ENCODE measurements at regions not wholly inside any gene's neighbourhood (a gene's known extent, or its start where the extent isn't known, plus 50 kb on each side); places are given as distances from the start of the nearest gene placed in this dataset.

- no peak for DNase-seq
These were observed 979.8 kb downstream of the BCL11B start for GRCh38 chr14:98292191-98292590.

- no peak for DNase-seq
These were observed 978.4 kb downstream of the BCL11B start for GRCh38 chr14:98293576-98293975.

GRCh38 chr14:98296895-98297294 lies 975.1 kb downstream of the BCL11B start:
- DNase-seq, result no peak

GRCh38 chr14:98297567-98297966 lies 974.4 kb downstream of the BCL11B start:
- DNase-seq, result no peak

- DNase-seq, result no peak
These were observed 973.3 kb downstream of the BCL11B start for GRCh38 chr14:98298481-98299244.

GRCh38 chr14:98301681-98302080 lies 970.3 kb downstream of the BCL11B start:
- no peak for DNase-seq

- no peak for DNase-seq
These were observed 967.4 kb downstream of the BCL11B start for GRCh38 chr14:98304574-98304973.

- no peak for DNase-seq
These were observed 962.4 kb downstream of the BCL11B start for GRCh38 chr14:98309591-98309990.

GRCh38 chr14:98312006-98312405 lies 960.0 kb downstream of the BCL11B start:
- no peak for DNase-seq

- no peak for DNase-seq
These were observed 950.2 kb downstream of the BCL11B start for GRCh38 chr14:98321841-98322240.

GRCh38 chr14:98323836-98324235 lies 948.2 kb downstream of the BCL11B start:
- no peak for DNase-seq

GRCh38 chr14:98325761-98326160 lies 946.2 kb downstream of the BCL11B start:
- DNase-seq, result no peak

- no peak for DNase-seq
These were observed 943.5 kb downstream of the BCL11B start for GRCh38 chr14:98328496-98328895.

- no peak for DNase-seq
These were observed 937.8 kb downstream of the BCL11B start for GRCh38 chr14:98334186-98334585.

- no peak for DNase-seq
These were observed 930.8 kb downstream of the BCL11B start for GRCh38 chr14:98341211-98341610.

GRCh38 chr14:98345161-98345560 lies 926.8 kb downstream of the BCL11B start:
- DNase-seq, result no peak

GRCh38 chr14:98347686-98348085 lies 924.3 kb downstream of the BCL11B start:
- DNase-seq, result no peak

- DNase-seq, result no peak
These were observed 923.5 kb downstream of the BCL11B start for GRCh38 chr14:98348505-98348904.

- no peak for DNase-seq
These were observed 921.8 kb downstream of the BCL11B start for GRCh38 chr14:98350213-98350612.

- no peak for DNase-seq
These were observed 907.0 kb downstream of the BCL11B start for GRCh38 chr14:98364961-98365360.

GRCh38 chr14:98366429-98366828 lies 905.6 kb downstream of the BCL11B start:
- no peak for DNase-seq

- DNase-seq, result no peak
These were observed 903.8 kb downstream of the BCL11B start for GRCh38 chr14:98368221-98368620.

GRCh38 chr14:98368916-98369315 lies 903.1 kb downstream of the BCL11B start:
- no peak for DNase-seq

- DNase-seq, result no peak
These were observed 902.7 kb downstream of the BCL11B start for GRCh38 chr14:98369344-98369743.

GRCh38 chr14:98370352-98370751 lies 901.6 kb downstream of the BCL11B start:
- peak; percentile 74 for DNase-seq
